Peyer's patch (tissue), 4 donors: ENCODE measurements at regions not wholly inside any gene's neighbourhood (a gene's known extent, or its start where the extent isn't known, plus 50 kb on each side); places are given as distances from the start of the nearest gene placed in this dataset.
A peak's percentile ranks its signal among the peaks of the same experiment; 100 is the strongest.

ENCODE experiments used
- DNase-seq, 3 donors: peaks; one replicate each; pipeline ENCODE4 v3.0.0-alpha.2; 2017 to 2019
- H3K27ac ChIP-seq, 4 donors: fragments of 200-600 bp; sonication (generic); one replicate each; pipeline ENCODE4 v1.5.1; 2016 to 2019
- H3K27me3 ChIP-seq, 2 donors: fragments of 200-600 bp; sonication (generic); one replicate each; pipeline ENCODE4 v1.5.1; 2019
- H3K36me3 ChIP-seq, 3 donors: fragments of 200-600 bp; sonication (generic); one replicate each; pipeline ENCODE4 v1.5.1; 2016 to 2019
- H3K4me1 ChIP-seq, 4 donors: fragments of 200-600 bp; sonication (generic); one replicate each; pipeline ENCODE4 v1.5.1; 2016 to 2019
- H3K4me3 ChIP-seq, 4 donors: fragments of 200-600 bp; sonication (generic); 1 replicate in 3 of 4; 2 replicates in 1 of 4; pipeline ENCODE4 v1.5.1; 2016 to 2019; ENCODE audit warnings: mild to moderate bottlenecking in 1 of 4
- H3K9me3 ChIP-seq, 4 donors: fragments of 200-600 bp; sonication (generic); one replicate each; pipeline ENCODE4 v1.5.1; 2016 to 2019; ENCODE audit warnings: mild to moderate bottlenecking in 1 of 4
- POLR2A ChIP-seq, 2 donors: fragments of 450-650 bp; IDR thresholded peaks; one replicate each; pipeline ENCODE4 v1.5.1; 2017; ENCODE audit warnings: antibody characterized with exemption in 2 of 2, mild to moderate bottlenecking in 2 of 2, moderate library complexity in 2 of 2
- TF ChIP-seq, protein P1 (sequence below), 6 experiments: fragments of 450-650 bp in 4 of 6; fragments of 200-600 bp in 2 of 6; sonication (generic) in 1 of 6; IDR thresholded peaks; one replicate each; pipeline ENCODE4 v1.5.1; 2017 to 2019; ENCODE audit warnings: antibody characterized with exemption in 6 of 6, mild to moderate bottlenecking in 3 of 6, moderate library complexity in 1 of 6

DNA sequence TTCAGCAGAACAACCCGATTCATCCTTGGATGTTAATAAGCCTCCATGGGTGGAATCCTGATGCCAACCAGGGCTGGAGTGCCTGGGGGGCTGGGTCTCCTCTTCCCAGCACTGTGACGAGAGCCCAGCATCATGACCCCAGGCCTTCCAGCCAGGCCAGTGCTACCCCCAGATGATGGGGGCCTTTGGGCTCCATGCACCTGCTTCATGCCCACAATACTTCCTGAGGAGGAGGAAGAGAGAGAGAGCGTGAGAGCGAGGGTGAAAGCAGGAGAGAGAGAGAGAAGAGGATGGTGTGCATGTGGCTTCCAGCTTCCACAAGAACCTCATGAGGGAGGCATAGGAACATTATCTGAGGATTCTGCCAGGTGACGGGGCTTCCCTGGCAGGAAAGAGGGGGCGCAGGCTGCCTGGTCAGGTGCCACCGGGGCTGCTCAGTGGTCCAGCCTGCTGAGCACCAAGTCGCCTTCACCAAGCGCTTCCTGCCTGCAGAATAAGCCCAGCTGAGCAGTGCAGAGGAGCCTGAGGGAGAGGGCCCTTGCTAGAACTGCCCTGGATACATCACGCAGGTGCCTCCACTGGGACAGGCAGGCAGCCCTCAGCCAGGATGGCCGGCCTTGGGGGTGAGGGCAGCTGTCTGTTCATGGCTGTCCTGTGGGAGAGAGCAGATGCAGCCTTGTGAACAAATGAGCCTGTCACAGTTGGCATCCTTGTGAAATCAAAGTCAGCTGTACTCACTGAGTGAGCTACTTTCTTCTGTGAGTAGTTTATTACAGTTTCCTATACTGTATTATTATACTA is 243.3 kb upstream of the B3GAT1 start:
- no peaks in the 10 kb centered on the region for H3K4me1 ChIP-seq
- no peak overlapping the region for H3K27ac ChIP-seq
- H3K27me3 ChIP-seq: no peaks in the 10 kb centered on the region
- no peak overlapping the region for H3K4me3 ChIP-seq
- peak in 2 of 3 donors; percentile 17 to 30 for DNase-seq
- H3K9me3 ChIP-seq: no peaks in the 10 kb centered on the region
- no peaks in the 10 kb centered on the region for H3K36me3 ChIP-seq
- no peak for TF ChIP-seq POLR2A (IDR thresholded peaks at IDR 0.05)
- TF ChIP-seq, protein P1, sequence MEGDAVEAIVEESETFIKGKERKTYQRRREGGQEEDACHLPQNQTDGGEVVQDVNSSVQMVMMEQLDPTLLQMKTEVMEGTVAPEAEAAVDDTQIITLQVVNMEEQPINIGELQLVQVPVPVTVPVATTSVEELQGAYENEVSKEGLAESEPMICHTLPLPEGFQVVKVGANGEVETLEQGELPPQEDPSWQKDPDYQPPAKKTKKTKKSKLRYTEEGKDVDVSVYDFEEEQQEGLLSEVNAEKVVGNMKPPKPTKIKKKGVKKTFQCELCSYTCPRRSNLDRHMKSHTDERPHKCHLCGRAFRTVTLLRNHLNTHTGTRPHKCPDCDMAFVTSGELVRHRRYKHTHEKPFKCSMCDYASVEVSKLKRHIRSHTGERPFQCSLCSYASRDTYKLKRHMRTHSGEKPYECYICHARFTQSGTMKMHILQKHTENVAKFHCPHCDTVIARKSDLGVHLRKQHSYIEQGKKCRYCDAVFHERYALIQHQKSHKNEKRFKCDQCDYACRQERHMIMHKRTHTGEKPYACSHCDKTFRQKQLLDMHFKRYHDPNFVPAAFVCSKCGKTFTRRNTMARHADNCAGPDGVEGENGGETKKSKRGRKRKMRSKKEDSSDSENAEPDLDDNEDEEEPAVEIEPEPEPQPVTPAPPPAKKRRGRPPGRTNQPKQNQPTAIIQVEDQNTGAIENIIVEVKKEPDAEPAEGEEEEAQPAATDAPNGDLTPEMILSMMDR (IDR thresholded peaks at IDR 0.05): no peak

DNA sequence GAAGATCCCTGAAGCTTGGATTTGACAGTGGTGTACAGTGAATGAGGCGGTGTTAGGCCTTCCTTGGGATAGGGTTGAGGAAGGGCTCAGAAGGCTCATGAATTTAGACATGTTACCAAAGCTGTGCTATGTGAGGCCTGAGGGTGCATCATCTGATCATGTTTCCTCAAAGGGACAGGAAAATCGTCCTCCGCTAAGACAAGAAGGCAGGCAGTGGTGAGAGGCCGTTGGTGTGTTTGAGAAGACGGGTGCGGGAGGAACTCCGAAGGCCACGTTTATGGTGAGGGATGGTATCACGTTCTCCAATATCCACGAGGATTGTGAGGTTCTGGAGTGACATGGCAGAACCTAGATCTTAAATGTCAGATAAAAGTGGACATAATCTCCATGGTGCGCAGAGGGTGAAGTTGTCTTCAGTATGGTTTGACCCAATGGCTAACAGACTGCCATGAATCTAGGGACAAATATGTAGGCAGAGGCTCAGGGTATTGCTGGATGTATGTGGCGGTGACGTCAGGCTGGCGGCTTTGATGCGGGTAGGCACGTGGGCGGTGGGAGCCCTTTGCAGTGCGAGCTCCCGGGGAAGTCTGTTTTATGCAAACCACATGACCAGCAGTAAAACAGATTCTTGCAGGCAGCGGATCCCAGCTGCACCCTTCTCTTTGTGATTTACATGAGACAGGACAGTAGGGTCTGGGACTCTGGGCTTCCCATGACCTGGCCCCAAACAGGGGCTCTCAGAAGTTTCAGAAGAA is 242.3 kb upstream of the B3GAT1 start:
- Histone ChIP-seq H3K9me3 (no peaks in the 10 kb centered on the region), H3K4me3 (no peak overlapping the region), H3K27me3 (no peaks in the 10 kb centered on the region), H3K4me1 (no peaks in the 10 kb centered on the region), H3K27ac (no peak overlapping the region), H3K36me3 (no peaks in the 10 kb centered on the region)
- peak in 2 of 3 donors; percentile 24 to 42 for DNase-seq
- TF ChIP-seq, protein P1 (IDR thresholded peaks at IDR 0.05): no peak
- TF ChIP-seq POLR2A (IDR thresholded peaks at IDR 0.05): no peak

DNA sequence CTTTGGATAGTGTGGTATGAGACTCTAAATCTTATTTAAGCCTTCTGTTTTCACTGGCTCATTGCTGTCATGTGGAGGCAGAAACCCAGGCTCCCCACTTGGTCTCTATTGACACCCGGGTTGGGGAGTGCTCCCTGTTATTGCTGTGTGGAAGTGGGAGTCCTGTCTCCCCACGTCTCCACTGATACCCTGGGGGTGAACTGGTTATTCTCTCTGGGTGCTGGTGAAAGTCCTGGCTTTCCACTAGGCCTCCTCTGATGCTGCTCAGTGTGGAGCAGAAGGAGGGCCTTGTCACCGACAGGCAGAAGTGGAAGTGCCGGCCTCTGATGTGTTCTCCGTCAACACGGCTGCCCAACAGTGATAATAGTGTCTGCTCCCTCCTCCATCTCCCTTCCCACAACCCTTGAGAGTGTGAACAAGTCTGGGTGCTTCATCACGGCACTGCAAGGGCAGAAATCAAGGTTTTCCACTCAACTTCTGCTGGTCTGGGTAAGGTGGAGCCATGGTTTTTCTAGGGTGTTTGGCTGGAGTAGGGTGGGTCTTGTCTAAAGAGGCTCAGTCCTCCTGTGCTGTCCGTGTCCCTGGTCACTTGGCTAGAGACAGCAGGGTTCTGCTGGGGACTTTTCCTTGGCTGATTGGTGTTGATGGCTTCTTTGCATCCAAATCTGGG is 240.7 kb upstream of the B3GAT1 start:
- no peaks in the 10 kb centered on the region for H3K36me3 ChIP-seq
- no peak overlapping the region for H3K27ac ChIP-seq
- no peak overlapping the region for H3K4me3 ChIP-seq
- TF ChIP-seq, protein P1 (IDR thresholded peaks at IDR 0.05): no peak
- no peak for TF ChIP-seq POLR2A (IDR thresholded peaks at IDR 0.05)
- H3K4me1 ChIP-seq: no peaks in the 10 kb centered on the region
- H3K27me3 ChIP-seq: no peaks in the 10 kb centered on the region
- DNase-seq: peak in 2 of 3 donors; percentile 13 to 15
- H3K9me3 ChIP-seq: no peaks in the 10 kb centered on the region

DNA sequence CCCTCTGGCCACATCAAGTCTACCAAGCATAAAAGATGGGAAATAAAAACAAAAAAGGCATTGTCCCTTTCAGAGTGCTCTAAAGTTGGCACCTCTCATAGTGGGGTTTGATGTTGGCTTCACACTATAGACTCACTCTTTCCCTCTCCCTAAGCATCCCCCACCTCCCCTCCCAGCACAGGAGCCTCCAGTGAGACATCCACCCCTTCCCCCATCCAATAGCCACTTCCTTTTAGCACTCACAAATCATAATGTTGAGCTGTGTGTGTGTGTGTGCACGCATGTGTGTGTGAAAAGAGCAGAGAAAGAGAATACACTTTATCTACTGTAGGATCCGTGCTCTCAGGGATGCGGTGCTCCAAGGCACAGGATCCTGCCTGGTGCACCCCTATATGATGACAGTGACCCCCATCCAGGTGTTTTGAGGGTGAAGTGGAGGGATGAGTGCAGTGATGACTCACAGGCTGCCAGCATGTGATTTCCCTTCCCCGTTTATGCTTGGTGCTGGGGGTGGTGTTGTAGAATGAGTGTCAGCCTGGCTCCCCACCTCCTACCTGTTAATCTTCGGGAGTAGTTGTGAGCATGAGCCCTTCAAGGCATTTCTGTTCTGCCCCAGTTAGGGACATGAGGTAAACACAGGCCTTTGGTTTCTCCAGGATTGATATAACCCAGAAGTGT is 235.2 kb upstream of the B3GAT1 start:
- TF ChIP-seq, protein P1 (IDR thresholded peaks at IDR 0.05): no peak
- no peak for TF ChIP-seq POLR2A (IDR thresholded peaks at IDR 0.05)
- peak in 2 of 3 donors; percentile 15 to 24 for DNase-seq
- Histone ChIP-seq H3K27ac (no peak overlapping the region), H3K4me3 (no peak overlapping the region), H3K27me3 (no peaks in the 10 kb centered on the region), H3K4me1 (no peaks in the 10 kb centered on the region), H3K36me3 (no peaks in the 10 kb centered on the region), H3K9me3 (no peaks in the 10 kb centered on the region)

DNA sequence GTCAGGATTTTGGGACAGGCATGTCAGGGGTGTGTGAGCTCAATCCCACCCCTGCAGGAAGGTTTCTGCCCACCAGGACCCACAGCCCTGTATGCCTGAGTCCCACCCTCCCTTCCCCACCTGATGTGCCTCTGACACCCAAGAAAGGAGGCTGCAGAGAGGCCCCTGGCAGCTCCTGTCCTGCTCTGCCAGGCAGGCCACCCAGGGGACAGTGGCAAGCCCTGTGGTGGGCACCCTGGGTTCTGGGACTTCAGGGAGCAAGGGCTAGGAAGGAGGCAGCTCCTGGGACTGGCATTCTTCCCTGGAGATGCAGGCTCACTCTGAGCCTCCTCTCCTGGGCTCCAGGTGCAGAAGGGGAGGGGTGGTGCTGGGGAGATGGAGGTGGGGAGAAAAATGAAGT is 234.5 kb upstream of the B3GAT1 start:
- no peak overlapping the region for H3K27ac ChIP-seq
- H3K9me3 ChIP-seq: no peaks in the 10 kb centered on the region
- DNase-seq: peak in 2 of 3 donors; percentile 13 to 30
- no peaks in the 10 kb centered on the region for H3K36me3 ChIP-seq
- H3K27me3 ChIP-seq: no peaks in the 10 kb centered on the region
- no peak overlapping the region for H3K4me3 ChIP-seq
- TF ChIP-seq, protein P1 (IDR thresholded peaks at IDR 0.05): no peak
- TF ChIP-seq POLR2A (IDR thresholded peaks at IDR 0.05): no peak
- no peaks in the 10 kb centered on the region for H3K4me1 ChIP-seq
